Stimulated activated naive CD4-positive, alpha-beta T cell treated with Interleukin-2 at 50 U/mL for 16 hours (primary cell): ENCODE measurements at regions not wholly inside any gene's neighbourhood (a gene's known extent, or its start where the extent isn't known, plus 50 kb on each side); places are given as distances from the start of the nearest gene placed in this dataset.
"Not testable (repeated sequence)": the region's sequence is repeated elsewhere in the genome, so short reads cannot be mapped to it uniquely, and the experiment has no call there.

Source experiments
- DNase-seq: peaks from one replicate; lab custom pipeline; 2025; lab: John Stamatoyannopoulos, UW

GRCh38 chr16:47858333-47858982, 297.3 kb downstream of the ABCC12 start:
- no peak for DNase-seq

GRCh38 chr16:47855431-47855830, 300.4 kb downstream of the ABCC12 start:
- DNase-seq = no peak

DNA sequence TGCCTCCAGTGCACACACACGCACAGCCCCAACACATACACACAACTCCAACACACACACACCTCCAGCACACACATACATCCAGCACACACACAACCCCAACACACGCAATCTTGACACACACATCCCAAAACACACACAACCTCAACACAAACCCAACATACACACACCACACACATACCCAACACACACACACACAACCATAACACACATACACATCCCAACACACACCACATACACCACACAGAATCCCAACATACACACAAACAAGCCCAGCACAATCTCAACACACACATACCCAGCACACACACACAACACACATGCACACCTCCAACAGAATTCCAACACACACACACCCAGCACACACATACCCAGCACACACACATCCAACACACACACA, 301.1 kb downstream of the ABCC12 start:
- no peak for DNase-seq

- no peak for DNase-seq
Measured at GRCh38 chr16:47852991-47853390, 302.8 kb downstream of the ABCC12 start.

- DNase-seq = no peak
Measured at GRCh38 chr16:47851146-47851545, 304.6 kb downstream of the ABCC12 start.

DNA sequence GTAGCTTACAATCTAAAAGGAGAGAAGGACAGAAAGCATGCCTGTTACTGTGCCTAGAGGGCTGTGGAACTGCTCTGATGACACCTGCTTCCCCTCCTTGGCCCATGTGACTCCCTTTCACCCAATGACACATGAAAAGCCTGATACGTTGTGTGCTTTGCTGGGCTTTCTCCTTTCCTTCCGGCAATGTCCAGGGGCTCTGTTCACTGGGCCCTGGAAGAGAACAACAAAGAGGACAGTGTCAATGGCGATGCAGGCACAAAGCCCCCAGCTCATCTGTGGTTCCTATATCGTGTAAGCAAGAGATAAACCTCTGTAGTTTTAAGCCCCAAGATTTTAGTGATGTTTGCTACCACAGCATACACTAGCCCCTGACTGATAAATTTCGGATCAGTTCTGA, 306.1 kb downstream of the ABCC12 start:
- no peak for DNase-seq

DNA sequence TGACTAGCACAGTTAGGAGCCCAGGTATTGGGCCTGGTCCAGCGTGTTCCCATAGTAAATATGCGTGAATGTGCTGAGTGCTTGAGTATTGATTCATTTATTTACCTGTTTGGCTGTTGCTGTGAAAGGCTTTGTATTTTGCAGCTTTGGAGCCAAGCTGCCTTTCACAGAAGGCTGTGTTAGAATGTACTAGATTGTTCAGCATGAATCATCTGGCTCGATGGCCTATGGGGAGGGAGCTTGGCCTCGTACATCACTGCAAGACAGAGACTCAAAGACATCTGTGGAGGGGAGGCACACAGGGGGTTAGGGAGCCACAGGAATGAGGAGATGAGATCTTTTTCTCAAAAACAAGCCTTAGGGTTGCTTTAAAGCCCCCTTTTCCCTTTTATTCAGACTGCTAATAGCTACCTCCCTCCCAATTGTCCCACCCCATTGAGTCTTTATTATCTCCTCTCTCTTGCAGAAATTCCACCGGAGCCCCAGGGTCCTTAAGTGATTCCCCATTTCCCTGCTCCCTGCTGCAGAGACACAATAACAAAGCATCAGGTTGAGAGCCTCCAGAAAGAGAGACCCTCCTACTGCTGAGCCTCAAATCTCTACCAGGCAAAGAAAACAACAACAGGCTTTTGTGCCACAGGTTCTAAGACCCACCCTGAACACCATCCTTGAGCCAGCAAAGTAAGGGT, 307.2 kb downstream of the ABCC12 start:
- no peak for DNase-seq

- no peak for DNase-seq
Measured at GRCh38 chr16:47847220-47847970, 308.4 kb downstream of the ABCC12 start.

DNA sequence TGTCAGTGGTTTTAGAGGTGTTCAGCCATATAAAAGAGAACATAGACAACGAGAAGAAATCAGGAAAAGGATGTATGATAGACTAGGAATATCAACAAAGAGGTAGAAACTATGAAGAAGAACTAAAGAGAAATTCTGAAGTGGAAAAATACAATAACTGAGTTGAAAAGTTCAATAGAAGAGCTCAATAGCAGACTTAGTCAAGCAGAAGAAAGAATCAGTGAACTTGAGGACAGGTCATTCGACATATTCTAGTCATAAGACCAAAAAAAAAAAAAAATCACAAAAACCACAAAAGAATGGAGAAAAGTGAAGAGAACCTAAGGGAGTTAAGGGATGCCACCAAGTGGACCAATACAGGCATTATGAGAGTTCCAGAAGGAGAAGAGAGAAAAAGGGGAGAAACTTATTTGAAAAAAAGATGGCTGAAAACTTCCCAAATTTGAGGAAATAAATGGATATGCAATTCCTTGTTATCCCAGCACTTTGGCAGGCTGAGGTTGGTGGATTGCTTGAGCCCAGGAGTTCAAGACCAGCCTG, 321.2 kb downstream of the ABCC12 start:
- no peak for DNase-seq

DNA sequence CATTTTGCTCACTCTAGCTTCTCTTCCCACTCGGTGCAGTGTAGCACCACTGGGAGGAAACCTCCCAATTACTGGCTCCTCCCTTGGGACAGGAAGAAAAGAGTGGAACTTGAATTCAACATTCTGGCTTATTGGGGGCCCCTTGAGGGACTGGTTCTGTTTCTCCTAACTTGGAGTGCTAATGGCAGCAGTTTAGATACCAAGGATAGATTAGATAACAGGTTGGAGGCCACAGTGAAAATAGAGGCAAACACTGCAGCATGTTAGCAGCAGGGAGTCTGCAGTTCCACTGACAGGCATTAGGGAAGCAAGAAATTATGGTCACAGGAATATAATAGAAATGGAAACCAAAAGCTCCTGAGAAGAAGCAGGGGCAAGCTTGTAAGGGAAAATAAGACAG, 322.0 kb downstream of the ABCC12 start:
- DNase-seq = no peak

GRCh38 chr16:47829850-47830600, 325.8 kb downstream of the ABCC12 start:
- DNase-seq = no peak

DNA sequence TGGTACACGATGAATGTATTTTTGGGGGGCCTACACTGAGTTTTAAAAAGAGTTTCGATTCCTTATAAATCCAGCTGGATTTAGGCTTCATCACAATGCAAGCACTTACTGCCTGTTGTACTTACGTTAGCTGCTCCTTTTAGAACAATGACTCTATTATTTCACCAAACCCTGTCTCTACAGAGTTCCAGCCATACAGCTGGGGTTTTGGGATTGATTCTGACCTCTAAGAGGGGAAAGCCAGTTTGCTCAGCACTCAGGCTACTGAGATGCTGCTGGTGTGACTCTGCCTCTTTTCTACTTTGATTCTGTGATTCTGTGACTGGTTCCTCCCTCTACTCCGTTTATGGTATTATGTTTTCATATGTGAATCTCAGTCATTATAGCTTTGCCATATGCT, 329.7 kb downstream of the ABCC12 start:
- DNase-seq = no peak

GRCh38 chr16:47817048-47817447, 338.7 kb downstream of the ABCC12 start:
- no peak for DNase-seq

GRCh38 chr16:47816511-47816910, 339.3 kb downstream of the ABCC12 start:
- DNase-seq = no peak

DNA sequence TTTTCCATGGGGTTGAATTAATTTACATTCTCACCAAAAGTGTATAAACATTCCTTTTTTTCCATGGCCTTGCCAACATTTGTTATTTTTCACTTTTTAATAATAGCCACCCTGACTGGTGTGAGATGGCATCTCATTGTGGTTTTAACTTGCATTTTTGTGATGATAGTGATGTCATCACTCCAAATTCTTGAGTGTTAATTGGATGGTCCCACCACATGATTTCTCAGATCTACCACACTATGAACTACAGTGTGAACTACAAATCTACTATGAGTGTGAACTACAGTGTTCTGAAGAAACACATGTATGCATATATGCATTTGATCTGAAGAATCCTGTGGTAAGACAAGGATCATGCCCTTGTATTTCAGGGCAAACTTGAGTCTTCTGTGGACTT, 340.1 kb downstream of the ABCC12 start:
- no peak for DNase-seq

DNA sequence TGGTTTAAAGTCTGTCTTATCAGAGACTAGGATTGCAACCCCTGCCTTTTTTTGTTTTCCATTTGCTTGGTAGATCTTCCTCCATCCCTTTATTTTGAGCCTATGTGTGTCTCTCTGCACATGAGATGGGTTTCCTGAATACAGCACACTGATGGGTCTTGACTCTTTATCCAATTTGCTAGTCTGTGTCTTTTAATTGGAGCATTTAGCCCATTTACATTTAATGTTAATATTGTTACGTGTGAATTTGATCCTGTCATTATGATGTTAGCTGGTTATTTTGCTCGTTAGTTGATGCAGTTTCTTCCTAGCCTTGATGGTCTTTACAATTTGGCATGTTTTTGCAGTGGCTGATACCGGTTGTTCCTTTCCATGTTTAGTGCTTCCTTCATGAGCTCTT, 344.0 kb downstream of the ABCC12 start:
- DNase-seq = not testable (repeated sequence)

DNA sequence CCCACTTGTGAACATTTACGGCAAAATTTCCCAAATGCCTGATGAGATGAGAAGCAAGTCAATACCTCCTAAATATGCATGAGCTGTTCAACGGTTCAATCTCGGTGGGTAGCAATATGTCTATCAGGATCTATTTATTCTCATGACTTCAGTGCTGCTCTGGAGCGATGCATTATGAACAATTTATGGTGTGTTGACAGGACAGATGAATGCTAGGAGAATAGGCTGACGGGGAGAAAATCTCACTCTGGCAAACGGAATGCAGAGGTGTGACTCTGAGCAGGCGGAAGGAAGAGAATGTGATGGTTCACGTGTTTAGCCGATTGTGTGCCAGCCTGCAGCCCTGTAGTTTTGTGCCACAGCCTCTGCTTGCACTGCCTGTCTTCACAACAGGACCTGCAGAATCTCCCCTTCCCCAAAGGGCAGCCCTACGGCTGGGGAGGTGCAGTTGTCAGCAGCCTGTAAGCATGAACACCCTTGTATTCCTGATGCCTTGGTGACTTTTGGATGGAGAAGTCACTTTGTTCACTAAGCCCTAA, 345.2 kb downstream of the PHKB start:
- DNase-seq = no peak

GRCh38 chr16:47787696-47788095, 326.6 kb downstream of the PHKB start:
- no peak for DNase-seq

GRCh38 chr16:47781673-47782072, 320.5 kb downstream of the PHKB start:
- DNase-seq = no peak

DNA sequence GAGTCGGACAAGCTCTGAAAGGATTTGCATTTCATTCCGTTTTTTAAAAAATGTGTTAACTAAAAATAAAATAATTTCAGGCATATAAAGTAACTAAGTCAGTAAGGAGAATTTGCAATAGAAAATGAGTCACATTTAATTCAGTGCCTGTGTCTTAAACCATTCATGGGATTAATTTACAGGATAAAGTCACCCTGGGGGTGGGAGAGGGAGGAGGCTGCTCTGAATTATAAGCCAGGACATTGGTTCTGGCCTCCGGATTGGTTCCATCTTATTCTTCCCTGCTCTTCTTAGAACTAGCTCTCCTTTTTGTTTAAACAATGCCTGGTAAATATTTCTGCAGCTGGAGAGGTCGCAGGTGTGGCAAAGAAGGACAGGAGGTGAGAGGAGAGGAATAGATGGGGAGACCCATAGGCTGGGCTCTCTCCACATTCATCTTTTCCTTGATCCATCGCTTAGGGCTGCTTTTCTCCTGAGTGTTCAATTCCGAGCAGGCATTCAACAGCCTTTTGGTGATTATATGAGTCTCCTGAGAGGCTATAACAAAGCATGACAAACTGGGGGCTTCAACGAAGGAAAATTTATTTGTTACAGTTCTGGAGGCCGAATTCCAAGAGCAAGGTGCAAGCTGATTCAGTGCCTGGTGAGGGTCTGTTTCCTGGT, 319.2 kb downstream of the PHKB start:
- no peak for DNase-seq
